ENCODE measurements at regions not wholly inside any gene's neighbourhood (a gene's known extent, or its start where the extent isn't known, plus 50 kb on each side); places are given as distances from the start of the nearest gene placed in this dataset.
"Not testable (repeated sequence)": the region's sequence is repeated elsewhere in the genome, so short reads cannot be mapped to it uniquely, and the experiment has no call there.

GRCh38 chr12:131364903-131365820, 345.7 kb upstream of the SFSWAP start:
- DNase-seq: no peak

- no peak for DNase-seq
These were observed 345.0 kb upstream of the SFSWAP start for GRCh38 chr12:131365821-131366260.

GRCh38 chr12:131366261-131366871, 344.5 kb upstream of the SFSWAP start:
- no peak for DNase-seq

GRCh38 chr12:131367067-131367982, 343.6 kb upstream of the SFSWAP start:
- DNase-seq: not testable (repeated sequence)

GRCh38 chr12:131367983-131368667, 342.8 kb upstream of the SFSWAP start:
- no peak for DNase-seq

GRCh38 chr12:131368668-131369071, 342.2 kb upstream of the SFSWAP start:
- no peak for DNase-seq

GRCh38 chr12:131369094-131369845, 341.6 kb upstream of the SFSWAP start:
- DNase-seq: no peak

- no peak for DNase-seq
These were observed 340.6 kb upstream of the SFSWAP start for GRCh38 chr12:131370321-131370720.

- no peak for DNase-seq
These were observed 340.0 kb upstream of the SFSWAP start for GRCh38 chr12:131370791-131371347.

- no peak for DNase-seq
These were observed 339.3 kb upstream of the SFSWAP start for GRCh38 chr12:131371401-131372170.

- DNase-seq: no peak
These were observed 338.8 kb upstream of the SFSWAP start for GRCh38 chr12:131372171-131372475.

- DNase-seq: no peak
These were observed 338.1 kb upstream of the SFSWAP start for GRCh38 chr12:131372706-131373195.

- DNase-seq: no peak
These were observed 335.5 kb upstream of the SFSWAP start for GRCh38 chr12:131375261-131375971.

GRCh38 chr12:131375972-131376345, 334.9 kb upstream of the SFSWAP start:
- DNase-seq: no peak

- DNase-seq: no peak
These were observed 332.6 kb upstream of the SFSWAP start for GRCh38 chr12:131378176-131378842.

- DNase-seq: no peak
These were observed 331.8 kb upstream of the SFSWAP start for GRCh38 chr12:131378861-131379665.

GRCh38 chr12:131379738-131380137, 331.2 kb upstream of the SFSWAP start:
- DNase-seq: no peak

- DNase-seq: no peak
These were observed 330.5 kb upstream of the SFSWAP start for GRCh38 chr12:131380220-131380964.
